NCI-H1694 treated with DMSO at 0.1 percent for 48 hours (cell line): ENCODE measurements at regions not wholly inside any gene's neighbourhood (a gene's known extent, or its start where the extent isn't known, plus 50 kb on each side); places are given as distances from the start of the nearest gene placed in this dataset.
A peak's percentile ranks its signal among the peaks of the same experiment; 100 is the strongest.

Experiments used
- DNase-seq: peaks from one replicate; lab custom pipeline; 2025; lab: John Stamatoyannopoulos, UW

DNA sequence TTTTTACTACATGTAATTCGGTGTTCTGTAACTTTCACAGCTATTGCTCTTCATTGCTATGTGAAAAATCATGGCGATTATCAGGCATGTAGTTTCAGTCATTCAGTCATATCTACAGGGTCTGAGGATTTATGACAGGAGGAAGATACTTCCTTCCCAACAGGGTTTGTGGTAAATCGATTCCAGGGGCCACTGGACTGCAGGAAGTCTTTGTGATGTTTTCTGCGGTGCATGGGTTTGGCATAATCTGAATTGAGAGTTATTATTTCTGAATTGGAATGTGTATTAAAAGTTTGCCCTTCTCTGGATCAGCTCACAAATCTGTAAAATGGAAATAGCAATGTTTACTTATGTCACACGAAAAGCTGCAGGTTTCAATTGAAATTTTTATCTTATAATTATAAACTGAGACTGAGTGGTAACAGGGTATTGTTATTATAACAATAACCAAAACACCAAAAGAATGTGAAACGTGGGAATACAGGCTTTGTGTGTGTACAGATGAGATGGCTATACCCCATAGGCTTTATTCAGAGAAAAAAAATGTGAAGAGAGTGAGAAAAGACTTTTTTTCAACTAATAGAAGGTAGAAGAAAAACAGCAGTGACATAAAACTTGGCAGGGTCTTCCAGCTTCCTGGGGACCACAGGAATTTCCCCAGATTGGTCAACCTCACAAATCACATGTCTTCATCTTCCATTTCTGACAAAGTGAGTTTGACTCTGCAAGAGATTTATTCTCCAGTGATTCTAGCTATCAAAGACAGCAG, 307.7 kb upstream of the NFE2L3 start:
- no peak for DNase-seq

DNA sequence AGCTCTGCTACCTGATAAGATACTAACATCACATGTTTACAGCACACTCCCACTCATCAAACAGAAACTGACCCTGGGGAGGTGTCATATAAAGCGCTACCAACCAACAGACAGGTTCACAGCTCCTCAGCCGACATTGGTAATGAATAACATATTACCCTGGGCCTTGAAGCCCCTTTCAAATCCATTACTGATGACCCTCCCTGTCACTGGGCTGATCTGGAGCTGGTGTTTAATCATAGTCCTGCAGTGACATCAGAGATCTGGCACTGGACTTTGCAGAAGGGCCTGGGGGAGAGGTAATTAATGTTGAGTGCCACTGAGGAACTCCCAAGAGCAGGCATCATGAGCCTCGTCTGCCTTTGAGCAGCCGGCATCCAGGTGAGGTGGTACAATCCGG, 306.5 kb upstream of the NFE2L3 start:
- DNase-seq, result no peak

DNA sequence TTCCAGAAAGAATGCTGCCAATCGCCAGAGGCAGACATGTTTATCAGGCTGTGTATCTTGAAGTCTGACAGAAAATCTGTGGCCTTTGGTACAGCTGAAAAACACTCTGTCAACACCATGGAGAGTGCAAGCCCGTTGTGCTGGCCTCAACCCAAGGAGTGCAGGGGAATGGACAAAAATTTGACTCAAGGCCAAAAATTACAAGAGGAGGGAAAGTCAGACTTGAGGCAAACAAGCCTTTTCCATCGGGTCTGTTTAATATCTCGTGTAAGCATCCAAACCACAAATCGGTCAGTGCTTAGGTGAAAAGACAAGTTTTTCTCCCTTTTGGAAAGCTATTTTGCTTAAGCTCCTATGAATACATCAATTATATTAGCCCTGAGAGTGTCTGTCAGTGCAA, 305.3 kb upstream of the NFE2L3 start:
- peak; percentile 20 for DNase-seq

DNA sequence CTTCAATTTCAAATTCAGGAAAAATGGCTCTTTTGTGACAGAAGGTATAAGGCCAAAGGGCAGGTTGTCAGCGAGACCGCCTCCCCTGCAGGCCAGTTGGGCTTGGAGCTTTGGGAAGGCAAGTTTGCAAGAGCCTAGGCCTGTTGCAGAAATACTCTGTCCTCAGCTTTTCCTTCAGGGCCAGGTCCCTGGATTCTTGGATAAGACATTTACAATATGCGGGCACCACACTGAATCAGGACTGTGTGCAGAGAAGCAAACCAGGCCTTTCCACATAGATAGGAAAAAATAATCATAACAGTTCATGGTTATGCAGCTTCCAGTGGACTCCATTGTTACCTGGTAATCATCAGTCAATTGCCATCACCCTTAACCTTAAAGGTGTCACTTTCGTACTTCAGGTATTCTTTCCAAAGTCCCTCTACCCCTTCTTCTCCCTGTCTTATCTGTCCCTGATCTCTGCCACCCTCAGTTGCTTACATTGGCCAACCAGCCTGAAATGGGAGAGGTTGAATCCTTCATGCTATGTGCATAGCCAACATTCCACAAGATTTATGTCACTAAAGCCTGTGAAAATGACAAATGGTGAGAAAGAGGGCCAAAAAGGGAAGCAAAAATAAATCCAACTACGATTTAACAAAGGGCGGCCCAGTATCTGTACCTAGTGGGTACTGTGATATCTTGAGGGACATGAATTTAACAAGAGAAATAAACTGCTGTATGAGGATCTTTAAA, 304.5 kb upstream of the NFE2L3 start:
- DNase-seq, result no peak

DNA sequence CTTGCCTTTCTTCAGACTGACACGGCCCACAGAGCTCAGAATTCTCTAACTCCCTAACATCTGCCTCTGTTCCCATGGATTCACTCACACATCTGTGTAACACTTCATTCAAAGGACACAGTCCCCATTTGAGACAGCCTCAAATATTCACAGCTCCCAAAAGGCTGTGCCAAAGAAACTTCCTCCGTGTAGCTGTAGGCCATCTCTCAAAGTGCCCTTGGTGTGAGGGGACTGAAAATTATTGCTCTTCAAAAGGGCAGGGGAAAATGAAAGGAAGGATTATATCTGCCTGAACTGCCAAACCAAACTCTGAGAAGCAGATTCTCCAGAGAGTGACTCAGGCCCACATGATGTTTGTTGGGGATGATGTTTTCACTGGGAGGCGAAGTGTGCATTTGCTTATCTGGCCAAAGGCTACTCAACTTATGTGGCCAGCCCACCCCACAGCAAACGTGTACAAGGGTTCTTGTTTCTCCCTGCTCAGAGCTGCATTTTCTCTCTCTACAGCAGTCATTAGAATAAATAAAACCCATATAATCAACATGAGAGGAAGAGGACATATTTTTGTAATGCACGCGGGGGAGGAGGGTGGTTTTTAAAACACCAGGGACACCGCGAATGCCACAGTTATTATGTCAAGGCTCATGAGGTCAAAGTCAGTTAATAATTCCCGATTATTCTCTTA, 302.4 kb upstream of the NFE2L3 start:
- no peak for DNase-seq

DNA sequence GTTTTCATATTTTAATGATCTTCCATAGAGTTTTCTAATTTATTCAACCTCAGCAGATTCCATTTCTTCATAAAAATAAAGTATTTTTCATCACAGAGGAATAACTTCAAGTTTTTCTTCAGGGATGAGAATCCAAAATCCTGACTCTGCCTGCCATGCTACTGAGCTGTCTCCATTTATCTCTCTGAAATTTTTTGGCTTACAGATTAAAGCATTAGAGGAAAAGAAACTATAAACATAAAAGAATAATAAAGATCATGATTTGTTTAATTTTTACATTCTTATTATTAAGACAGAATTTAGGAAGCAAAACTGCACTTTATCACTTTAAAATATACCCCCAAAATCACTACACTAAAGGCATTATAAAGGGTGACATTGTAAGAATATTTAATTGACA, 301.8 kb upstream of the NFE2L3 start:
- no peak for DNase-seq

DNA sequence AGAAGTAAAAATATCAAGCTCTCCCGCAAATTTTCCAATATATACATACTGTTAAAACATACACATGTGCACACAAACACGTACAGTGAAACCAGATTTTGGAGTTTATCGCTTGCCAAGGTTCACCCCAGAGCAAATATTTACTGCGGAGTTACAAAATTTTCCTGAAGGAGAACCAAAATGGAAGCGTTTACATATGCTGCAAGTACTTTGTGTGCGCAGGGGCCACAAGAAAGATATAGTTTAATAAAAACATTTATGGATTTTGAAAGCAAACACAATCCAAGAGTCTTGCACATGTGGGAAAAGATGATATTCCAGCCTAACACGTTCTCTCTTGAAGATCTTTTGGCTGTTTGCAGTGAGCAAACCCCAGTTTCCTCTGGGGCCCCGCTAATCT, 301.3 kb upstream of the NFE2L3 start:
- no peak for DNase-seq

DNA sequence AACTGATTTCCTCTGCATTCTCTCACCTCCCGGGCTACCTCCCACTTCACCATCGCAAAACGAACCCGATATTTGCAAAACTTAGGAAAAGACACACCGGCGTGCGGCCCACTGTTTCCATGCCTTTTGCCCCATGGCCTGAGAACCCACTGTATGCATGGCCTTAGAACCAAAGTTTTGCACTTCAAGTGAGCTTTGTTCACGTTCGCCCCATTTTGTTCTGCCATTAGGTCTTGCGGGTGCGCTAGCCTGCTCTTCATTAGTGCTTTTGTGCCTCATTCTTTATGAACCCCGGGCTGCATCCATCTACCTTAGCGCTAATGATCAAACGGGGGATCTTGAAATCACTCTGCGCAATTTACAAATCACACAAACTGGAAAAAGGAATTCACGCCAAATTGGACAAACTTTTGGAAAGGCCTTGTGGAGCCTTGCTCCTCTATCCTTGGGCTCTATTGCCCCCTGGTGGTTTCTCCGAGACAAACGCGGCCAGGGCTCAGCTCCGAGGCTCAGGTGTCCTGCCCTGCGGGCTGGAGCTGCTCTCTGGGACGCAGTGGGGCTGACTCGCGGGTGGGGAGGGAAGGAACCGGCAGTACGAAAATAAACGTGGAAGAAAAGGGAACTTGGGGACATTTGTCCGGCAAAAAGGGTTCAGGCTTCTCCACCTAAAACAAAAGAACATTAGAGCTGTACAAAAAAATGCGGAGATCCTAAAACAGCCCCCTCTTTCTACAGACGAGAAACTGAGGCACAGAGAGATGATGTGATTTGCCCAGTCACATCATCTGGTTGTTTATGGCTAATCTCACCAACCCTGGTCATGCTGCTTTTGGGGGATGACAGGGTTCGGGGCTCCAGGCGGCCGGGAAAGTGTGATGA, 300.4 kb upstream of the NFE2L3 start:
- DNase-seq, result peak; percentile 66

DNA sequence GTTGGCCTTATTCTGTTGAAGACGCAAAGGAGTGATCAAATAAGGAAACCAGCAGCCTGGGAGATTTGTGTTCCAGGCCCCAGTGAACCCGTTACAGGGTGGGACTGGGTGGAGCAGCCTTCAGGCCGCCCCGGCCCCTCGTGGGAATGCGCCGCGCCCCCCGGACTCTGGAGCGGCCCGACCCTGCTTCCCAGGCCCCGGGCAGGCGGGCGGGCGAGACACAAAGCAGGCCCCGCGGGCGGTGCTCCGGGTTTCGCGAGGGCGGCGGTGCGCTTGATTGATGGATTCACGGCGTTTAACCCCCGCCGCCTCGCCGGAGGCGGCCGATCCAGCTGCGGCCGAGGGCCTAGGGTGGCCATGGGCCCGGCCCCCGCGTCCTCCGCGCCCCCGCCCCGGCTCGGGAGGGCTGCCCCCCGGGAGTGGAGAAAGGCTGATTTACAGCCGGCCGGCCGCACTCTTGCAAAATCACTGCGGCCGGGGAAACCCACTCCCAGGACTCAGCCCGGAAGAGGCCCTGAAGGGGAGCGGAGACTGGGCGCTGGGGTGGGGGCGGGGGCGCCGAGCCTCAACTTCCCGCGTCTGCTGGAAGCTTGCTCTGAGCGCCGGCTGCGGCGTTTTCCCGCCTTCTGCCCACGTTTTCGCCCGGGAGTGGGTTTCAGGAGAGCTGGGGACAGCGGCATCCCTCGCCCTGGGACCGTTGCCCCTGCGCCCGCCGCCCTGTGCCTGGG, 299.6 kb upstream of the NFE2L3 start:
- DNase-seq, result no peak

DNA sequence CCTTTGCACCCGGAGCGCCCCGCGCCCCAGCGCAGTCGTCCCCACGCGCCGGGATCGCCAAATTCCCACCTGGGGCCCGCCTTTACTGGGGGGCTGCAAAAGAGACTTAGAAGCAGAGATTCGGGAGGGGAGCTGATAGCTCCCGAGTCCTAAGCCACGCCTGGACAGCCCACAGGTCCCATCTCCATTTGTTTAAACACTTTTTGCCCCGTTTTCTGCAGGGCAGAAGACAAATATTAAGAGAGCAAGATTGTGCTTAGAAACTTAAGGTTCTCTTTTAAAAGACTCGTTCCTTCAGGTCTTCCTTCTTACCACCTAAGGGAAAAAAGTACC, 299.1 kb upstream of the NFE2L3 start:
- no peak for DNase-seq

DNA sequence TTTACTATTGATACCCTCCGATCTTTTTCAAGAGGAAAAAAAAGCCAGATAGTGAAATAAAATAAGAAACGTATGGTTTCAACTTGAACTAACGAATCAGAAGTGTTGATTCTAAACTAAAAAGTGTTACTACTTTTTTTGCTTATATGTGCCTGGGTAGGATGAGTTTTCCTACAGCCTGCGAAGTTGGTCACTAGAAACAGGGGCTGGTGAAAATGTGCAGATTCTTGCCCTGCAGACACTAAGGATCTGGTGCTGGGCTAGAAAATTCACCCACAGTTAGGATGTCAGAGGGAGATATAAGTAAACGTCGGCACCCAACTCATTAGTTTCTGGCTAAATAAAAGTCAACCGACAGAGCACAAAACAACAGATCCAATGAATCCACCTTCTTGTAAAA, 298.7 kb upstream of the NFE2L3 start:
- no peak for DNase-seq

DNA sequence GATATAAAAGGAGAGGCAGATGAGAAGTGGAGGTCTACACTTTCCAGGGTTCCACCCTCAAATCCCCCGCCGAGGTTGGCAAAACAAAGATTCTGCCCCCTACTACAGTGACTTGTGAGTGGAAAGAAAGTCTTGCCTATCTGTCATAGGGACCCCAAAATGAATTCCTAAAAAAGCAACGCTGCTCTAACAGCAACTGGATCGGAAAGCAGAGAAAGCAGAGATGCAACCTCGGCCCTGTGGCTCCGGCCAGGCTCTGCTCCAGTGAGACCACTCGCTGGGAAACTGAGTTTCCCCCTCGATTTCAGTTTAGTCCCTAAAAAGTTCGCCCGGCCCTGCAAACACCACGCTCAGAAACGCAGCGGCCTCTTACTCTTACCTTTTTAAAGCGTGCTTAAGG, 297.9 kb upstream of the NFE2L3 start:
- no peak for DNase-seq

DNA sequence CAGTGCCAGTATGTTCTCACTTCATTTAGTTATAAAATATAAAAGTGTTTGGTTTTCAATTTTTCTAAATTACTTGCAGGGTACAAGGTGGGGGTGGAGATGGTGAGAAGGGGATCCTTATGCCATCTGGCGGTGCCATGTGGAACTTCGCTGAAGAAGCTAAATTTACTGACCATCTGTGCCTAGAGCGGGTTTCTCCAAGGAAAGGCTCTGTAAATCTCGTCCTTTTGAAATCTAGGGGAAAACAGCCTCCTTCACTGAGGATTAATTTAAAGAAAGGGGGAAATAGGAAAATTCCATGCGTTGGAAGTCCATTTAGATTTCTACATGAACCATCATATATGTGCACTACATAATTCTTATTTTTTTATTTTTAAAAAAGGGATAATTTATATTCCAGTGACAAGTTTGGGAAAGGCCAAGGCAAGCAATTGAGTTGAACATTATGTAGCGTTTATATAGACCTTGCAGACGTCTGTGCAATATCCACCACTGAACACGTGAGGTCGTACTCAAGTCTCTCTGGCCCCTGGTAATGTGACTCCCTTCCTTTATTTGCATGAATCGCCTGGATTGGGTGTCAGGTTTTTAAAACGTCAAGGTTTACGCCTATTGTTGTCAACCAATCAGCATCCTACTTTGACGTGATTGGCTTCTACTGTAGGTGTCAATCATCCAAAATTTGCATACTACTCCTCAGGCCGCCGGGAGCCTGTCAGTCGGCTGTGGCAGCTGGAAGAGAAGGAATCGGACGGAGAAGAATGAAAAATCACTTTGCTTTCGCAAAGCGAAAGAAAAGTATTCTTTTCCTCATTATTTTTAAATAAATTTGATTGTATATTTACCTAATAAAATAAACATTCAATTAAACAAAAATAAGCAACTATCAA, 297.1 kb upstream of the NFE2L3 start:
- DNase-seq, result peak; percentile 99

DNA sequence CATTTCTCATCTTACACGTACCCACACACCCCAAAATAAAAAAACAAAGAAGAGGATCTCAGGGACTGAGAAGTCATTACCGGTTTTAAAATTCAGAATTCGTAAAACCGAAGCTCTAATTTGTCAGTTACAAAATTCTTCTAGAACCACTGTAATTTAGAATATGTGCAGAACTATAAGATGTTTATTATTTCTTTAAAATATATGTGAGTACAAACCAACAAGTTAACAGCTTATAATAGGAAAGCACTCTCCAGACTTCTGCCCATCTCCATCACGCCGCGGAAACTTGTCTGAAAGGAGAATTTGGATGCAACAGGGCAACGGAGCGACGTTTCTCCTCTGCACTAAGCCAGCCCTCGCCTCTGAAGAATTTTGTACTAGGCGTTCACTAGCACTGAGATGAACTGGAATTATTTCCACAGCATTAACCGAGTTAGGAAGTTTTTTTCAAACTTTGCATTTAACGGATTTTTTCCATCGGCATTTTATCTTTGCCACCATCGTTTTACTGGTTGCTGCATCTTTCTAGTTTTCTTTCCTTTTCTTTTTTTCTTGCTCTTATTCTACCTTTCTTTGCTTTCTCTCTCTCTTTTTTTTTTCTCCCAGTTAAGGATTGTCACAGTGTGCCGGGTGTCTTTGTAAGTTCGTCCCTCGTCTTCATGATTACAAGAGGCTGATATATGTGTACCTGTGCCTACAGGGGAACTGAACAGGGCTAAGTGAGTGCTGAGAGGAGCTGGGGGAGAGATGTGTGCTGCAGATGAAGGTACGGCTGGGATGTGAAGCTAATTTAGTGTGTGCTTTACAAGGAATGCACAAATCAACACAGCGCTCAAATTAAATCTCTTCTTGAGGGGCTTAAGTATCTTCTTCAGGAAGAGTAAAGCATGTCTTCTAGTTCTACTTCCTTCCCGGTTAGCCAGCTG, 295.9 kb upstream of the NFE2L3 start:
- DNase-seq, result peak; percentile 75

DNA sequence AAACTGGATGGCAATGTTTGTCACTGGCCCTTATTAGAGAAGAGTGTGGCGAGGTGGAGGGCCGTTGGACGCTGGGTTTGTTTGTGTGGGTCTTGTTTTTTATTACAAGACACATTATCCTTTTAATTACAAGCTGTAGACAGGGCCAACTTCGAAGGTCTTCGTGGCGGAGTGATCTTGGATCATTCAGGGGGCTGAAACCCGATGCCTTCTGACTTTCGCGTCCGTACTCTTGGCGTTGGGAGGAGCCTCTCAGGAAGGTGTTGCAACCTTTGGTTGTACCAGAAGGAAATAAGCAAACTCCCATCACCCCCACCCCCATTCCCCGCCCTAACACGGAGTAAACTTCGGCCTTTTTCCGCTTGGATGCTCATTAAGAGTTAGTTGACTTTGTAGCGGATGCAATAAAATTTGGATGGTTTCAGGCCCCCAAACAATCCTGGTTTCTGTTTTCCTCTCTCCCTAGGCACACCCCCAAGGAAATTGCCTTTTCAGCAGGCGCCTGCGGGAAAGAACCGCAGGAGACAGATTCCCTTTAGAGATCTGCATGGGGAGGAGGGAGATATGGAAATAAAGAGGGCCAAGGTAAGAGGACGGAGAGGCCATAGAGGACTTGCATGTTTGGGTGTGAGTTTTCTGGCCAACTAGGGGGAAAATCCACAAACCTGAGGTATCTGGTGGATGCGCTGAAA, 294.5 kb upstream of the NFE2L3 start:
- DNase-seq, result peak; percentile 59

DNA sequence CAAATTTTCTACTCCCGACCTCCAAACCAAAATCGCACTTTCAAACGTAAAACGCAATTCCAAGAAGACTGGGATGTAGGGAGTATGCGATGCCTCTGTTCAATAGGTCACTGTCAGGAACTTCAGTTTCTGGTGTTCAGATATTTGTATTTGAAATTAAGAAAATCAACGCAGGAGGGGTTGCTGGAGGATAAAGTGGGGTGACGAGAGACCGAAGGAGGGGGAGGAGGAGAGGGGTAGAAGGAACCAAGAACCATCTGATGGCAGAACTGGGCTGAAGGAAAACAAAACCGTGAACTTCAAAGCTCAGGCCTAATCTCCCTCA, 293.8 kb upstream of the NFE2L3 start:
- DNase-seq, result no peak

DNA sequence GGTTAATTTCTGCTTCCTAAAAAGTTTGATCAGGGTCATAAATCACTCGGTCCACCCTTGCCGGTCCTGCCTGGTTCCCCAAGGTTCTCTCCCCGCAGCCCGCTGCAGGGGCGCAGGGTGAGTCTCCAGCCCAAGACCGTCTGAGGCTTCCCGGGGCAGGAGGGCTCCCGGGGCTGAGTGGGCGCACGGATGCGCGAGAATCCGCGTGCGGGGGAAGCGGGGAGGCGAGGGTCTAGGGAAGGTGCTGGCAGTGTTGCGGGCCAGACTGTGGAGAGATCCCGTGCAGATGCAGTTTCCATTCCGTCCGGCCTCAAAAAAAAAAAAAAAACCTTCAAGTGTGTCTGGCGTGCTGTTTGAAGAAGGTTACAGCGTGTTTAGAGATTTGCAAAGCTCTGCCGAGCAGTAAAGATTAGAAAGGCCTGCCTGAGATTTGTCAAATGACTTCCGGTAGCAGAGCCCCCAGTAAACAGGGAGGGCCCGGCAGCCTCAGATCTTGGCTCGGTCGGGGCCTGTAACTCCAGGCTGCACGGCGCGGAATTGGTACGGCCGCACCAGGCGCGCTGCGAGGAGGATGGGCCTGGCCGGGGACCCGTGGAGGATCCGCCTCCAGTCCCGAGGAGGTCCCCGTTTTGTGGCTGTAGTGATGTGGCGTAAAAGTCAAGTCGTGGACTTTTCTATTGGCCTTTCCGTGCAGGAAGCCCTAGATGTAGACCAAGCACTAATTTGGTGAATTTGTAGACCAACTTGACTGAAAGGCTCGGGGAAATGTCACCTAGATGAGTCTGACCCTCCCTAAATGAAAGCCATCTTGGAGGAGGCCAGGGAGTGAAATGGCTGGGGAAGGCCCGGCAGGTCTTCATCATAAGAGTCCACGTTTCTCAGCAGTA, 293.2 kb upstream of the NFE2L3 start:
- no peak for DNase-seq
